ENCODE measurements at regions not wholly inside any gene's neighbourhood (a gene's known extent, or its start where the extent isn't known, plus 50 kb on each side); places are given as distances from the start of the nearest gene placed in this dataset.

DNA sequence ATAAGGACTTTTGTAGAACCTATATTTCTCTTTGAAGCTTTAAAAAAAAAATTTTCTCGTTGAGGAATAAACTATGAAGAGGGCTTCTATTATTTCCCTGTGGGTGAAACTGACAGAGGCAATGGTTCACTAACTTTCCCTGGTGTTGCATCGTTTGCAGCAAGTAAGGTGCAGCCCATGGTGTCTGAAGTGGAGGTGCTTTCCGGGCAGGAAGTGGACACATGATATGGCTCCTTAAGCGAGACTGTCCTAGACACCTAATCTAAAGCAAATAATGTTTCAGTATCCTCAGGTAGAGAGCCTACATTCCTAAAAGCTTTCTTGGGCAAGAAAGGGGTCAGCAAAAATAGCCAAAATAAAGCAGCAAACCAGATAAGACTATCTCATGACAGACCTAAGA, 437.6 kb upstream of the ARGLU1 start:
- TF ChIP-seq EP300 (IDR thresholded peaks at IDR 0.05), result no peak
- TF ChIP-seq POLR2AphosphoS5 (IDR thresholded peaks at IDR 0.05), result no peak
- TF ChIP-seq, protein P1, sequence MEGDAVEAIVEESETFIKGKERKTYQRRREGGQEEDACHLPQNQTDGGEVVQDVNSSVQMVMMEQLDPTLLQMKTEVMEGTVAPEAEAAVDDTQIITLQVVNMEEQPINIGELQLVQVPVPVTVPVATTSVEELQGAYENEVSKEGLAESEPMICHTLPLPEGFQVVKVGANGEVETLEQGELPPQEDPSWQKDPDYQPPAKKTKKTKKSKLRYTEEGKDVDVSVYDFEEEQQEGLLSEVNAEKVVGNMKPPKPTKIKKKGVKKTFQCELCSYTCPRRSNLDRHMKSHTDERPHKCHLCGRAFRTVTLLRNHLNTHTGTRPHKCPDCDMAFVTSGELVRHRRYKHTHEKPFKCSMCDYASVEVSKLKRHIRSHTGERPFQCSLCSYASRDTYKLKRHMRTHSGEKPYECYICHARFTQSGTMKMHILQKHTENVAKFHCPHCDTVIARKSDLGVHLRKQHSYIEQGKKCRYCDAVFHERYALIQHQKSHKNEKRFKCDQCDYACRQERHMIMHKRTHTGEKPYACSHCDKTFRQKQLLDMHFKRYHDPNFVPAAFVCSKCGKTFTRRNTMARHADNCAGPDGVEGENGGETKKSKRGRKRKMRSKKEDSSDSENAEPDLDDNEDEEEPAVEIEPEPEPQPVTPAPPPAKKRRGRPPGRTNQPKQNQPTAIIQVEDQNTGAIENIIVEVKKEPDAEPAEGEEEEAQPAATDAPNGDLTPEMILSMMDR (IDR thresholded peaks at IDR 0.05), result no peak
- no peak for TF ChIP-seq POLR2A (IDR thresholded peaks at IDR 0.05; ENCODE audit: low read depth)
- Histone ChIP-seq H3K36me3 (no peaks in the 10 kb centered on the region), H3K27ac (replicated peaks in 1 of 4) (no peak overlapping the region), H3K4me3 (no peak overlapping the region), H3K9me3 (no peaks in the 10 kb centered on the region), H3K4me1 (peaks cover 0 to 10% (median 5%) of the 10 kb centered on the region in 4 donors), H3K27me3 (no peaks in the 10 kb centered on the region)
- DNase-seq (ENCODE audit: extremely low spot score), result no peak
- WGBS, result 85% methylated on average over 4 of the region's 4 CpGs
- intact Hi-C loops (cut with DNase I), result no loop called here

DNA sequence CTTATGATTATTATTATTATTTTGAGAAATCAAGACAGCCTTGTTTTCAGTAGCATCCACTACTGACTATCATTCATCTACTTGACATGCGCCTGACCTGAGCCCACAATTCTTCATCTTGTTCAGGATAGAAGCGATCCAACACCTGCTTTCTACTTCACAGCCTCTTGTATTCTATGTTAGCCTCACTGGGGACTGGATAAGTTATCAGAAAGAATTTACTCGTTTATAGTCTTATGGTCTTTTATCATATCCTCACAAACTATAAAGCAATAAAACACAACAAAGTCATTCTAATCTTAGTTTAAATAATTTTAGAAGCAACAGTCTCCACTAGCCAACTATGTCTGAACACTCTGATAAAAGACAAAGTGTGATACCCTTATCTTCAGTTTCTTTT, 436.0 kb upstream of the ARGLU1 start:
- WGBS, result 69% methylated on average over 3 of the region's 3 CpGs
- H3K4me1 ChIP-seq, result peaks cover 0 to 3% (median 1%) of the 10 kb centered on the region in 4 donors
- H3K27ac ChIP-seq (replicated peaks in 1 of 4), result no peak overlapping the region
- no peak overlapping the region for H3K4me3 ChIP-seq
- TF ChIP-seq POLR2AphosphoS5 (IDR thresholded peaks at IDR 0.05) (no peak), EP300 (IDR thresholded peaks at IDR 0.05) (no peak), POLR2A (IDR thresholded peaks at IDR 0.05; ENCODE audit: low read depth) (no peak)
- TF ChIP-seq, protein P1 (IDR thresholded peaks at IDR 0.05), result no peak
- intact Hi-C loops (cut with DNase I), result no loop called here
- no peaks in the 10 kb centered on the region for H3K9me3 ChIP-seq
- no peaks in the 10 kb centered on the region for H3K36me3 ChIP-seq
- no peaks in the 10 kb centered on the region for H3K27me3 ChIP-seq
- DNase-seq (ENCODE audit: extremely low spot score), result no peak

DNA sequence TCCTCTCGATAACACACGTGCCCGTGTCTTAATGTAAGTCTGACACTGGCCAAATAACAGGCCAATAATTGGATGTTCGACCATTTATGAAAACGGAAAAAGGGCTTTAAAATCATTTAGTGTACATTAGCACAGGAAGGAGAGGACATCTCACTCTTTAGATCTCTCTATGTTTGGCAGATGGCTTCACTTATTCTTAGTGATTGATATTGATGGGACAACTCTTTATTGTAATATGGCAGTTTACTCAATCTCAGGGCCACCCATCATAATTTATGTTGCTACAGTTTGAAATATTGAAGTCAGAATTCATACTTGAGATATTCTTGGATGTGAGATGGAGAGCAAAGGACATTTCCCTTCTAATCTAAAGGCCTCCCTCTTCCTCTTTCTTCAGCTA, 430.7 kb upstream of the ARGLU1 start:
- H3K9me3 ChIP-seq, result no peaks in the 10 kb centered on the region
- DNase-seq (ENCODE audit: extremely low spot score), result no peak
- H3K4me3 ChIP-seq, result no peak overlapping the region
- H3K36me3 ChIP-seq, result no peaks in the 10 kb centered on the region
- H3K27me3 ChIP-seq, result no peaks in the 10 kb centered on the region
- 82% methylated on average over 5 of the region's 5 CpGs for WGBS
- intact Hi-C loops (cut with DNase I), result no loop called here
- TF ChIP-seq POLR2A (IDR thresholded peaks at IDR 0.05; ENCODE audit: low read depth), result no peak
- no peak overlapping the region for H3K27ac ChIP-seq (replicated peaks in 1 of 4)
- no peaks in the 10 kb centered on the region for H3K4me1 ChIP-seq

DNA sequence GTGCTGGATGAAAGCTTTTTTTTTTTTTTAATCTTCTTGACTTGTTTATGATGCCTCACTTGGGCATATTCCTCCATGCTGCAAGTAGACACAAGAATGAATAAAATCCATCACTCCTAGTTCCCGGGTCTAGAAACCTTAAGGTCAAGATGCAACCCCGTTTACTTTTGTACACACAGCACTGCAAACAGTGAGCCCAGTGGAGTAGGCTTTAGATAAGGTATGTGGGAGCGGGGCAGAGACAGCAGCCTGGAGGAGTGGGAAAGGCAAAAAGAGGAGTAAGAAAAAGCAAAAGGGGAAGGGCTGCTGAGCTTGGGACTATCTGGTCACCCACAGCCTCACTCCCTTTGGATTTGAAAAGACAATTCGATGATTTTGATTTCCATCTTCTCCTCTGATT, 429.8 kb upstream of the ARGLU1 start:
- no peak for TF ChIP-seq EP300 (IDR thresholded peaks at IDR 0.05)
- no peak for DNase-seq (ENCODE audit: extremely low spot score)
- Histone ChIP-seq H3K4me1 (no peaks in the 10 kb centered on the region), H3K9me3 (no peaks in the 10 kb centered on the region), H3K27ac (replicated peaks in 1 of 4) (no peak overlapping the region), H3K4me3 (no peak overlapping the region), H3K27me3 (no peaks in the 10 kb centered on the region), H3K36me3 (no peaks in the 10 kb centered on the region)
- 87% methylated on average over 4 of the region's 4 CpGs for WGBS
- intact Hi-C loops (cut with DNase I), result no loop called here

DNA sequence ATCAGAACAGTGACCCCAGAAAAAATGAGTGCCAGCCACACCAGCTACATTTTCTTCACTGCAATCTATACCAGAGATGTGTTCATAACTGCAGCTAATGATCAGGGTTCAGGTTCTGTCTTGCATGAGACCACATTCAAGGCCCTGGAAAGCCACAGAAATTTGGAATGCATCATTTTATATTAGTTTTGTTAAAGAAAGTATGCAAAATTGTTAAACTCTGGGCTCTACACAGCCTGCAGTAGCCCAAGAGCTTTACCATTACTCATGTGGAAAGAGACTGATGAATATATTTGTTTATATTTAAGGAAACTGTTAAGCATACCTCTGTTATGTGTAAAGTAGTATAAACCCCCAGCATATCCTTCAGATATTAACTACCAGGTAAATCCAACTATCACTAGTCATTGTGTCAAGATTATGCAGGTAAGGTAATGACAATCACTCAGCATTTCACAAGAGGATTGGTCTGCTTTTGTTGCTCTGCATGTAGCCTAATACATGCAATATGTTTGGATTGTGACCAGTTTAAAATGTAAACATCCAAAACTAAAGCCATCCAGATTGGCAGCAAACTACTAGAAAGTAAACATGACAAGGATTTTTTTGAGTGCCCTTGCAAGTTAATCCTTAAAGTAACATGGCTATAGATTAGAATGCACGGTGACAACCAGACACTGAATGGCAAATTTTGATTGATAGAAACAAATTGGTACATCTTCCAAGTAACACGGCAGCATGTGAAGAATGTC, 429.1 kb upstream of the ARGLU1 start:
- intact Hi-C loops (cut with DNase I), result no loop called here
- Histone ChIP-seq H3K36me3 (no peaks in the 10 kb centered on the region), H3K27me3 (no peaks in the 10 kb centered on the region), H3K27ac (replicated peaks in 1 of 4) (no peak overlapping the region), H3K4me1 (no peaks in the 10 kb centered on the region), H3K4me3 (no peak overlapping the region), H3K9me3 (no peaks in the 10 kb centered on the region)
- TF ChIP-seq EP300 (IDR thresholded peaks at IDR 0.05) (no peak), POLR2AphosphoS5 (IDR thresholded peaks at IDR 0.05) (no peak), POLR2A (IDR thresholded peaks at IDR 0.05; ENCODE audit: low read depth) (no peak)
- TF ChIP-seq, protein P1 (IDR thresholded peaks at IDR 0.05), result no peak
- DNase-seq (ENCODE audit: extremely low spot score), result no peak
- WGBS, result 72% methylated on average over 2 of the region's 2 CpGs

DNA sequence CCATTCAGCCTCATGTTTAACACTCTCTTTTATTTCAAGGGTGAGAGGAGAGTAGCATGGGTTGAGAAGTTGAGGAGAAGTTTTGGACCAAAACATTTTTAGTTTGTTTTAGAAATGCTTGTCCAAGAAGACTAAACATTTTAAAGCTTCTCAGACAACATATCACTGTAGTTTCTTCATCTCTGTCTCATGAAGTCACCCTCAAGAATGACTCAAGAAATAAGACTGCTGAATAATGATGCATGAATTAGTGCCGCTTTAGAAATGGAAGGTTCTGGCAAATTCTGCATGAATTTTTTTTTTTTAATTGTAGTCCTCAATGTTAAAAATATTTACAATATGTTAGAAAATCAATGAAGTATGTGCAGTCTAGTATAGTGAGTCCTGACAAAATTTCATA, 422.7 kb upstream of the ARGLU1 start:
- no peak for DNase-seq (ENCODE audit: extremely low spot score)
- 97% methylated on average over 1 of the region's 1 CpG for WGBS
- intact Hi-C loops (cut with DNase I), result no loop called here
- H3K27ac ChIP-seq (replicated peaks in 1 of 4), result no peak overlapping the region
- H3K4me1 ChIP-seq, result peaks cover 0 to 11% (median 0%) of the 10 kb centered on the region in 4 donors
- no peaks in the 10 kb centered on the region for H3K27me3 ChIP-seq
- no peak overlapping the region for H3K4me3 ChIP-seq
- TF ChIP-seq POLR2A (IDR thresholded peaks at IDR 0.05; ENCODE audit: low read depth) (no peak), EP300 (IDR thresholded peaks at IDR 0.05) (no peak), POLR2AphosphoS5 (IDR thresholded peaks at IDR 0.05) (no peak)
- TF ChIP-seq, protein P1 (IDR thresholded peaks at IDR 0.05), result no peak
- no peaks in the 10 kb centered on the region for H3K36me3 ChIP-seq
- no peaks in the 10 kb centered on the region for H3K9me3 ChIP-seq
